GM18505 (cell line): ENCODE measurements at regions not wholly inside any gene's neighbourhood (a gene's known extent, or its start where the extent isn't known, plus 50 kb on each side); places are given as distances from the start of the nearest gene placed in this dataset.

ENCODE experiments used
- ATAC-seq: cut with Tn5 transposase; IDR thresholded peaks from one replicate; pipeline ENCODE4 v1.9.1; 2021; ENCODE audit not compliant: unreplicated experiment
- POLR2A ChIP-seq: IDR thresholded peaks from 4 replicates; pipeline ENCODE4 v1.6.1; 2011; ENCODE audit warnings: borderline replicate concordance; ENCODE audit not compliant: insufficient read depth, insufficient read length; ENCODE audit errors: extremely low read depth

- TF ChIP-seq POLR2A = no peak
- no peak for ATAC-seq
These were observed 189.6 kb downstream of the ADAMTS15 start for GRCh38 chr11:130638033-130638432.

- no peak for ATAC-seq
- TF ChIP-seq POLR2A = no peak
These were observed 190.2 kb downstream of the ADAMTS15 start for GRCh38 chr11:130638624-130639023.

GRCh38 chr11:130639369-130639768 is 190.9 kb downstream of the ADAMTS15 start:
- ATAC-seq = no peak
- TF ChIP-seq POLR2A = no peak

GRCh38 chr11:130640526-130640925 is 192.1 kb downstream of the ADAMTS15 start:
- no peak for TF ChIP-seq POLR2A
- ATAC-seq = no peak

- no peak for TF ChIP-seq POLR2A
- ATAC-seq = no peak
These were observed 193.4 kb downstream of the ADAMTS15 start for GRCh38 chr11:130641876-130642275.

- no peak for TF ChIP-seq POLR2A
- no peak for ATAC-seq
These were observed 194.5 kb downstream of the ADAMTS15 start for GRCh38 chr11:130642994-130643393.

- ATAC-seq = no peak
- TF ChIP-seq POLR2A = no peak
These were observed 195.7 kb downstream of the ADAMTS15 start for GRCh38 chr11:130644187-130644586.

- TF ChIP-seq POLR2A = no peak
- ATAC-seq = no peak
These were observed 196.9 kb downstream of the ADAMTS15 start for GRCh38 chr11:130645164-130645842.

- TF ChIP-seq POLR2A = no peak
- no peak for ATAC-seq
These were observed 197.4 kb downstream of the ADAMTS15 start for GRCh38 chr11:130645843-130646197.

- no peak for TF ChIP-seq POLR2A
- no peak for ATAC-seq
These were observed 198.4 kb downstream of the ADAMTS15 start for GRCh38 chr11:130646881-130647280.

GRCh38 chr11:130647371-130647770 is 198.9 kb downstream of the ADAMTS15 start:
- ATAC-seq = no peak
- TF ChIP-seq POLR2A = no peak

GRCh38 chr11:130649801-130650200 is 201.4 kb downstream of the ADAMTS15 start:
- no peak for TF ChIP-seq POLR2A
- ATAC-seq = no peak

- no peak for TF ChIP-seq POLR2A
- no peak for ATAC-seq
These were observed 202.1 kb downstream of the ADAMTS15 start for GRCh38 chr11:130650456-130651030.

GRCh38 chr11:130651066-130651855 is 202.8 kb downstream of the ADAMTS15 start:
- ATAC-seq = no peak

More at GRCh38 chr11:130651066-130651855, 202.8 kb downstream of the ADAMTS15 start:
- TF ChIP-seq POLR2A = no peak
